ENCODE measurements at regions not wholly inside any gene's neighbourhood (a gene's known extent, or its start where the extent isn't known, plus 50 kb on each side); places are given as distances from the start of the nearest gene placed in this dataset.

- TF ChIP-seq CTCF (IDR thresholded peaks at IDR 0.05) (no peak), POLR2AphosphoS5 (IDR thresholded peaks at IDR 0.05) (no peak)
Measured at GRCh38 chr22:35014812-35015211, 51.1 kb upstream of the ISX start.
